BE2C (cell line): ENCODE measurements at regions not wholly inside any gene's neighbourhood (a gene's known extent, or its start where the extent isn't known, plus 50 kb on each side); places are given as distances from the start of the nearest gene placed in this dataset.

Experiments used
- DNase-seq: peaks from one replicate; pipeline ENCODE4 v3.0.0-alpha.2; 2020
- H3K27me3 ChIP-seq: fragments of 250-450 bp; sonication (Bioruptor Pico); 2 replicates; pipeline ENCODE4 v1.5.1; 2020; ENCODE audit warnings: mild to moderate bottlenecking
- H3K36me3 ChIP-seq: fragments of 250-450 bp; sonication (Bioruptor Pico); 2 replicates; pipeline ENCODE4 v1.5.1; 2020; ENCODE audit warnings: mild to moderate bottlenecking
- H3K4me1 ChIP-seq: fragments of 250-450 bp; sonication (Bioruptor Pico); 2 replicates; pipeline ENCODE4 v1.5.1; 2020
- H3K4me3 ChIP-seq: 2 replicates; pipeline ENCODE4 v1.5.1; 2011; ENCODE audit warnings: low read depth, low read length
- H3K9me3 ChIP-seq: fragments of 250-450 bp; sonication (Bioruptor Pico); 2 replicates; pipeline ENCODE4 v1.5.1; 2020
- TF ChIP-seq, protein P1 (sequence below): IDR thresholded peaks from 2 replicates; pipeline ENCODE4 v1.5.1; 2012; ENCODE audit warnings: mild to moderate bottlenecking, low read depth, low read length

DNA sequence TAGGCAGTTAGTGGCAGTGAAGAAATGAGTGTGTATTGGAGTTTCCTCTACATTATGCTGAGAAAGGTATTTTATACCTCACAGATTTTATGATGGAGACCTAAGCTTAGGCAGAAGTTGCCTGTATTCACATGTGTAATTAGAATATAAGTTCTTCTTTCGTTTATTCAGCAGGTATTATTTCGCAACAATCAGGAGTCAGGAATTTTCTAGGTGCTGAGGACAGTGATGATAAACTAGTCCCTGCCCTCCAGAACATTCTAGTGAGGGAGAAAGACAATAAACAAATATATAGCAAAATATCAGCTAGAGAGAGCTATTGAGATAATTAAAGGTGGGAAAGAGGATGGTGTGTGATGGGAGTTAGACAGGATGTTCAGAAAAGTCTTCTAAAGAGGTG is 345.7 kb downstream of the GRIN2B start:
- Histone ChIP-seq H3K4me1 (no peaks in the 10 kb centered on the region), H3K9me3 (no peaks in the 10 kb centered on the region)

DNA sequence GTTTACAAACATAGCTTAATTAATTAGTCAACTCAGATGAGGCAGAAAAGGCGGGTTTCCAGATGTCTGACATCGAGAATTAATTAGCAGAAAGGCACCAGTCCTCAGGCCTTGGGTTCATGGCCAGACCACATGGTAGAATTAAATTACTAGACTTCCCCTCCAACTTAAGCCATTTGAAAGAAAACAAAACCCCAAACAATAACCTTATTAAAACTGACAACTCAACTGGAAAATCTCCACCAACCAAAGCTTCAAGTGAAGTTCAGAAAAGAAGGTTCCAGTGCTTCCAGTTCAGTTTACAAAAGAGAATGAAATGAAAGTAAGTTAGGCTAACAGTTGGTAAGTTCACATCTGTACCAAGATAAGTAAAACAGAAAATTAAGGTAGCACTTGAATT is 349.5 kb downstream of the GRIN2B start:
- H3K4me1 ChIP-seq: no peaks in the 10 kb centered on the region
- TF ChIP-seq, protein P1, sequence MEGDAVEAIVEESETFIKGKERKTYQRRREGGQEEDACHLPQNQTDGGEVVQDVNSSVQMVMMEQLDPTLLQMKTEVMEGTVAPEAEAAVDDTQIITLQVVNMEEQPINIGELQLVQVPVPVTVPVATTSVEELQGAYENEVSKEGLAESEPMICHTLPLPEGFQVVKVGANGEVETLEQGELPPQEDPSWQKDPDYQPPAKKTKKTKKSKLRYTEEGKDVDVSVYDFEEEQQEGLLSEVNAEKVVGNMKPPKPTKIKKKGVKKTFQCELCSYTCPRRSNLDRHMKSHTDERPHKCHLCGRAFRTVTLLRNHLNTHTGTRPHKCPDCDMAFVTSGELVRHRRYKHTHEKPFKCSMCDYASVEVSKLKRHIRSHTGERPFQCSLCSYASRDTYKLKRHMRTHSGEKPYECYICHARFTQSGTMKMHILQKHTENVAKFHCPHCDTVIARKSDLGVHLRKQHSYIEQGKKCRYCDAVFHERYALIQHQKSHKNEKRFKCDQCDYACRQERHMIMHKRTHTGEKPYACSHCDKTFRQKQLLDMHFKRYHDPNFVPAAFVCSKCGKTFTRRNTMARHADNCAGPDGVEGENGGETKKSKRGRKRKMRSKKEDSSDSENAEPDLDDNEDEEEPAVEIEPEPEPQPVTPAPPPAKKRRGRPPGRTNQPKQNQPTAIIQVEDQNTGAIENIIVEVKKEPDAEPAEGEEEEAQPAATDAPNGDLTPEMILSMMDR: no peak
- DNase-seq: no peak

More for the DNA sequence above, 345.7 kb downstream of the GRIN2B start:
- TF ChIP-seq, protein P1: no peak
- Histone ChIP-seq H3K36me3 (no peaks in the 10 kb centered on the region), H3K27me3 (no peaks in the 10 kb centered on the region), H3K4me3 (no peak overlapping the region)
- DNase-seq: no peak

DNA sequence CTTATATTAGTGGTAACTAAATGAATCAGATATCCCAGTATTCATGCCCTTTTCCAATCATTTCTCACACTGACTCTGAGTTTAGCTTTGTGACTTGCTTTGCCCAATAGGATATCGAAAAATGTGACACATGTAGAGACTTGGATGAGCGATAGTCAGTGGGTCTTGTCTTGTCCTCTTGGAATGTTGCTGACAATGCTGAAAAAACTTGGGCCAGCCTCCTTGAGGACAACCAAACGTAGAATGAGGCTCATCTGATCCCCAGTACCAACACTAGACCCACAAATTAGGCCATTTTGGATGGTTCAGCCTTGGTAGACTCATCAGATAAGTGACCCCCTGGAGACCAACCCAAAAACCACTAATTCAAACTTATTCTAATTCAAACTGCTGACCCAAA is 351.0 kb downstream of the GRIN2B start:
- no peaks in the 10 kb centered on the region for H3K27me3 ChIP-seq
- no peaks in the 10 kb centered on the region for H3K36me3 ChIP-seq
- H3K4me1 ChIP-seq: no peaks in the 10 kb centered on the region
- no peak for DNase-seq
- H3K4me3 ChIP-seq: no peak overlapping the region
- H3K9me3 ChIP-seq: no peaks in the 10 kb centered on the region
- TF ChIP-seq, protein P1: no peak

More for the DNA sequence above, 349.5 kb downstream of the GRIN2B start:
- Histone ChIP-seq H3K4me3 (no peak overlapping the region), H3K27me3 (no peaks in the 10 kb centered on the region), H3K36me3 (no peaks in the 10 kb centered on the region), H3K9me3 (no peaks in the 10 kb centered on the region)

DNA sequence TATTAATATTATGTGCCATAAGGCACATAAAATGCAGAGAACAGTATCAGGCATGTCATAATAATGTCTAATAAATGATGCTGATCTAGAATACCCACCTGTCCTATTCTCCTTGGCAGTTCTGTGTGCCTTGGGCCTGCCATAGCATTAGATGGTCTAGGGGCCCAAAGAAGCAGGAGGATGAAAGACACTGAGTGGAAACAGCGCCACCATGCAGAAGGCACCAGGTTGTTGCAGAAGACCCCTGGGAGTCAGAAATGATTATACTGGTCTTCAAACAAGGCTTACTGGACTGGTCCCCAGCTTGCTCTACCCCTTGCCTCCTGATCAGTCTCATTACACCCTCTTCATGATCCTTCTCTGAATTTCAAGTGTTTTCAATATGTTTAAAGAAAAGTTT is 353.3 kb downstream of the GRIN2B start:
- TF ChIP-seq, protein P1: no peak
- H3K36me3 ChIP-seq: no peaks in the 10 kb centered on the region
- no peaks in the 10 kb centered on the region for H3K9me3 ChIP-seq
- no peak for DNase-seq
- H3K27me3 ChIP-seq: no peaks in the 10 kb centered on the region
- H3K4me3 ChIP-seq: no peak overlapping the region
- H3K4me1 ChIP-seq: no peaks in the 10 kb centered on the region

DNA sequence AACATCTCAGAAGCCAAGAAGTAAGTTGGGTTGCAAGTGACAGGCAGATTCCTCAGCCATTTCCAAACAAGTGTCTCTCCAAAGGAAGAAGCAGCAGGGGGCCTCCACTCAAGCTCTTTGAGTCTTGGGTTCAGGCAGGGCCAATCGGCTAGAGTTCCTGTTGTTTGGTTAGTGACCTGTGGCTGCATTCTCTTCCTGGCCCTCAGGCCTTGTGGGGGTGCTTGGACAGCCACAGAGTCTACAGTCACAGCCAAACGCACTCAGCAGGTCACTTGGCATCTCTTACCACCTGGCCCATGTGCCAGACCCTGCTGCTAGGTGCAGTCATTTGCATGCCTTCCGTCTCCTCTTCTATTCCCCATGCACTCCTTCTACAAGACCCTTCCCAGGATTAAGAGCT is 353.9 kb downstream of the GRIN2B start:
- TF ChIP-seq, protein P1: no peak
- Histone ChIP-seq H3K27me3 (no peaks in the 10 kb centered on the region), H3K36me3 (no peaks in the 10 kb centered on the region), H3K4me1 (no peaks in the 10 kb centered on the region), H3K9me3 (no peaks in the 10 kb centered on the region), H3K4me3 (no peak overlapping the region)
- no peak for DNase-seq

DNA sequence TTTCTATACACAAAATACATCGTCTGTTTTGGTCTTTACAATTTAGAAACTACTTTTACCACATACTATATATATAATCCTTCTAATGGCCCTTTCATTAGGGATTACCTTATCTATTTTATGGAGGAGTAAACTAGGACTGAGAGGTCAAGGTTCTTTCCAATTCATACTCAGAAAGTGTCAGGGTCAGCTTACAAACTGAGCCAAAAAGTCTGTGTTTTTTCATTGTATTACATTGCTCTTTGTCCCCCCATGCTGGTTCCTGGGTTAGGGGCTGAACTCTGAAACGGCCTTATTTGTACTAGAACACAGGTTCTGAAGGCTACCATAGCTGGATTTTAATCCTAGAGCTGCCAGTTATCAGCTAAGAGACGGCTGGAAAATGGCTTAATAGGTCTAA is 368.1 kb downstream of the GRIN2B start:
- Histone ChIP-seq H3K4me1 (no peaks in the 10 kb centered on the region), H3K27me3 (no peaks in the 10 kb centered on the region)
- TF ChIP-seq, protein P1: no peak

More for the DNA sequence above, 368.1 kb downstream of the GRIN2B start:
- no peaks in the 10 kb centered on the region for H3K36me3 ChIP-seq
- H3K9me3 ChIP-seq: no peaks in the 10 kb centered on the region
- no peak overlapping the region for H3K4me3 ChIP-seq
- DNase-seq: no peak
